ENCODE measurements at regions not wholly inside any gene's neighbourhood (a gene's known extent, or its start where the extent isn't known, plus 50 kb on each side); places are given as distances from the start of the nearest gene placed in this dataset.

- DNase-seq: no peak
- WGBS (ENCODE audit: insufficient coverage, low lambda C conversion rate): no CpG with 5 or more reads among the region's 1 CpG
- H3K9me3 ChIP-seq (ENCODE audit: control insufficient read depth, low read depth, low read length): no peaks in the 10 kb centered on the region
These were observed 382.1 kb upstream of the CTSO start for GRCh38 chr4:156335721-156336120.

GRCh38 chr4:156330436-156331031 is 376.9 kb upstream of the CTSO start:
- H3K9me3 ChIP-seq (ENCODE audit: control insufficient read depth, low read depth, low read length): no peaks in the 10 kb centered on the region
- H3K27ac ChIP-seq (ENCODE audit: low read length): no peak overlapping the region
- no peak overlapping the region for H3K4me3 ChIP-seq (ENCODE audit: low read length)
- H3K36me3 ChIP-seq (ENCODE audit: control insufficient read depth, insufficient read depth, low read length): no peaks in the 10 kb centered on the region
- H3K27me3 ChIP-seq (ENCODE audit: control insufficient read depth, insufficient read depth, low read length): no peaks in the 10 kb centered on the region
- peak; percentile 2 to 3 for DNase-seq
- no peaks in the 10 kb centered on the region for H3K4me1 ChIP-seq (ENCODE audit: control insufficient read depth, insufficient read depth, low read length)
- 50% methylated on average over 2 of the region's 7 CpGs for WGBS (ENCODE audit: insufficient coverage, low lambda C conversion rate)

More at GRCh38 chr4:156335721-156336120, 382.1 kb upstream of the CTSO start:
- no peak overlapping the region for H3K4me3 ChIP-seq (ENCODE audit: low read length)
- H3K4me1 ChIP-seq (ENCODE audit: control insufficient read depth, insufficient read depth, low read length): no peaks in the 10 kb centered on the region
- no peaks in the 10 kb centered on the region for H3K36me3 ChIP-seq (ENCODE audit: control insufficient read depth, insufficient read depth, low read length)
- H3K27ac ChIP-seq (ENCODE audit: low read length): no peak overlapping the region
- no peaks in the 10 kb centered on the region for H3K27me3 ChIP-seq (ENCODE audit: control insufficient read depth, insufficient read depth, low read length)

- Histone ChIP-seq H3K9me3 (ENCODE audit: control insufficient read depth, low read depth, low read length) (no peaks in the 10 kb centered on the region), H3K27ac (ENCODE audit: low read length) (no peak overlapping the region), H3K27me3 (ENCODE audit: control insufficient read depth, insufficient read depth, low read length) (no peaks in the 10 kb centered on the region), H3K36me3 (ENCODE audit: control insufficient read depth, insufficient read depth, low read length) (no peaks in the 10 kb centered on the region), H3K4me1 (ENCODE audit: control insufficient read depth, insufficient read depth, low read length) (no peaks in the 10 kb centered on the region), H3K4me3 (ENCODE audit: low read length) (no peak overlapping the region)
- 40% methylated on average over 1 of the region's 1 CpG for WGBS (ENCODE audit: insufficient coverage, low lambda C conversion rate)
- no peak for DNase-seq
These were observed 376.1 kb upstream of the CTSO start for GRCh38 chr4:156329779-156330178.

- Histone ChIP-seq H3K4me3 (ENCODE audit: low read length) (no peak overlapping the region), H3K27ac (ENCODE audit: low read length) (no peak overlapping the region), H3K4me1 (ENCODE audit: control insufficient read depth, insufficient read depth, low read length) (no peaks in the 10 kb centered on the region), H3K36me3 (ENCODE audit: control insufficient read depth, insufficient read depth, low read length) (no peaks in the 10 kb centered on the region), H3K9me3 (ENCODE audit: control insufficient read depth, low read depth, low read length) (no peaks in the 10 kb centered on the region), H3K27me3 (ENCODE audit: control insufficient read depth, insufficient read depth, low read length) (no peaks in the 10 kb centered on the region)
- 92% methylated on average over 3 of the region's 3 CpGs for WGBS (ENCODE audit: insufficient coverage, low lambda C conversion rate)
- DNase-seq: no peak
These were observed 375.2 kb upstream of the CTSO start for GRCh38 chr4:156328882-156329281.

- Histone ChIP-seq H3K4me1 (ENCODE audit: control insufficient read depth, insufficient read depth, low read length) (no peaks in the 10 kb centered on the region), H3K4me3 (ENCODE audit: low read length) (no peak overlapping the region), H3K9me3 (ENCODE audit: control insufficient read depth, low read depth, low read length) (no peaks in the 10 kb centered on the region), H3K27ac (ENCODE audit: low read length) (no peak overlapping the region), H3K27me3 (ENCODE audit: control insufficient read depth, insufficient read depth, low read length) (no peaks in the 10 kb centered on the region), H3K36me3 (ENCODE audit: control insufficient read depth, insufficient read depth, low read length) (no peaks in the 10 kb centered on the region)
- DNase-seq: no peak
- WGBS (ENCODE audit: insufficient coverage, low lambda C conversion rate): no CpG with 5 or more reads among the region's 4 CpGs
These were observed 372.6 kb upstream of the CTSO start for GRCh38 chr4:156326246-156326645.

- DNase-seq: no peak
- Histone ChIP-seq H3K27me3 (ENCODE audit: control insufficient read depth, insufficient read depth, low read length) (no peaks in the 10 kb centered on the region), H3K4me3 (ENCODE audit: low read length) (no peak overlapping the region), H3K36me3 (ENCODE audit: control insufficient read depth, insufficient read depth, low read length) (no peaks in the 10 kb centered on the region), H3K9me3 (ENCODE audit: control insufficient read depth, low read depth, low read length) (no peaks in the 10 kb centered on the region), H3K27ac (ENCODE audit: low read length) (no peak overlapping the region), H3K4me1 (ENCODE audit: control insufficient read depth, insufficient read depth, low read length) (no peaks in the 10 kb centered on the region)
These were observed 368.9 kb upstream of the CTSO start for GRCh38 chr4:156322592-156322991.

- WGBS (ENCODE audit: insufficient coverage, low lambda C conversion rate): 89% methylated on average over 2 of the region's 2 CpGs
- H3K27me3 ChIP-seq (ENCODE audit: control insufficient read depth, insufficient read depth, low read length): no peaks in the 10 kb centered on the region
- DNase-seq: no peak
- no peak overlapping the region for H3K27ac ChIP-seq (ENCODE audit: low read length)
- no peaks in the 10 kb centered on the region for H3K4me1 ChIP-seq (ENCODE audit: control insufficient read depth, insufficient read depth, low read length)
- H3K4me3 ChIP-seq (ENCODE audit: low read length): no peak overlapping the region
- no peaks in the 10 kb centered on the region for H3K9me3 ChIP-seq (ENCODE audit: control insufficient read depth, low read depth, low read length)
- no peaks in the 10 kb centered on the region for H3K36me3 ChIP-seq (ENCODE audit: control insufficient read depth, insufficient read depth, low read length)
These were observed 367.5 kb upstream of the CTSO start for GRCh38 chr4:156321203-156321602.

- Histone ChIP-seq H3K4me1 (ENCODE audit: control insufficient read depth, insufficient read depth, low read length) (no peaks in the 10 kb centered on the region), H3K4me3 (ENCODE audit: low read length) (no peak overlapping the region), H3K27me3 (ENCODE audit: control insufficient read depth, insufficient read depth, low read length) (no peaks in the 10 kb centered on the region), H3K27ac (ENCODE audit: low read length) (no peak overlapping the region), H3K9me3 (ENCODE audit: control insufficient read depth, low read depth, low read length) (no peaks in the 10 kb centered on the region), H3K36me3 (ENCODE audit: control insufficient read depth, insufficient read depth, low read length) (no peaks in the 10 kb centered on the region)
- DNase-seq: no peak
- WGBS (ENCODE audit: insufficient coverage, low lambda C conversion rate): 93% methylated on average over 2 of the region's 2 CpGs
These were observed 359.8 kb upstream of the CTSO start for GRCh38 chr4:156313497-156313896.

- Histone ChIP-seq H3K36me3 (ENCODE audit: control insufficient read depth, insufficient read depth, low read length) (no peaks in the 10 kb centered on the region), H3K27ac (ENCODE audit: low read length) (no peak overlapping the region), H3K4me1 (ENCODE audit: control insufficient read depth, insufficient read depth, low read length) (no peaks in the 10 kb centered on the region), H3K4me3 (ENCODE audit: low read length) (no peak overlapping the region), H3K27me3 (ENCODE audit: control insufficient read depth, insufficient read depth, low read length) (no peaks in the 10 kb centered on the region), H3K9me3 (ENCODE audit: control insufficient read depth, low read depth, low read length) (no peaks in the 10 kb centered on the region)
- 100% methylated on average over 1 of the region's 3 CpGs for WGBS (ENCODE audit: insufficient coverage, low lambda C conversion rate)
- no peak for DNase-seq
These were observed 358.7 kb upstream of the CTSO start for GRCh38 chr4:156312261-156312847.

- Histone ChIP-seq H3K36me3 (ENCODE audit: control insufficient read depth, insufficient read depth, low read length) (no peaks in the 10 kb centered on the region), H3K27me3 (ENCODE audit: control insufficient read depth, insufficient read depth, low read length) (no peaks in the 10 kb centered on the region), H3K4me1 (ENCODE audit: control insufficient read depth, insufficient read depth, low read length) (no peaks in the 10 kb centered on the region), H3K9me3 (ENCODE audit: control insufficient read depth, low read depth, low read length) (no peaks in the 10 kb centered on the region), H3K27ac (ENCODE audit: low read length) (no peak overlapping the region), H3K4me3 (ENCODE audit: low read length) (no peak overlapping the region)
- no peak for DNase-seq
These were observed 355.4 kb upstream of the CTSO start for GRCh38 chr4:156309031-156309430.

- 67% methylated on average over 1 of the region's 2 CpGs for WGBS (ENCODE audit: insufficient coverage, low lambda C conversion rate)
- no peak overlapping the region for H3K4me3 ChIP-seq (ENCODE audit: low read length)
- no peaks in the 10 kb centered on the region for H3K9me3 ChIP-seq (ENCODE audit: control insufficient read depth, low read depth, low read length)
- H3K27me3 ChIP-seq (ENCODE audit: control insufficient read depth, insufficient read depth, low read length): no peaks in the 10 kb centered on the region
- H3K4me1 ChIP-seq (ENCODE audit: control insufficient read depth, insufficient read depth, low read length): no peaks in the 10 kb centered on the region
- no peaks in the 10 kb centered on the region for H3K36me3 ChIP-seq (ENCODE audit: control insufficient read depth, insufficient read depth, low read length)
- no peak for DNase-seq
- no peak overlapping the region for H3K27ac ChIP-seq (ENCODE audit: low read length)
These were observed 350.0 kb upstream of the CTSO start for GRCh38 chr4:156303708-156304107.

Data from large intestine (tissue), 3 donors.